ENCODE measurements at regions not wholly inside any gene's neighbourhood (a gene's known extent, or its start where the extent isn't known, plus 50 kb on each side); places are given as distances from the start of the nearest gene placed in this dataset.

DNA sequence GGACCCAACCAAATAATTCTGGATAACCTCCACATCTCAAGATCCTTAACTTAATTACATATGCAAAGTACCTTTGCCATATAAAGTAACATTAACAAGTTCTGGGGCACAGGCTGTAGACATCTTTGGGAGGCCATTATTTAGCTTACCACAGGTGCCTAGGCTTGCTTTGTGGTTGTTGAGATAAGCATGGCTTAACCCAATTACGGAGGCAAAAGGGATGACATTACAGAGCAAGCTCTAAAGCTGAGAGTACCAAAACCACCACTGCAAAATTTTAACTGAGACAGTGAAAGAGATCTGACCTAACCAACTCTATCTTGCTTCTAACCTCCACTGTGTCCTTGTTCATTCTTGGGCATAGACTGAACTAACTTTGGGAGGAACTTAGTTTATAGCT is 502.9 kb upstream of the ATXN8OS start:
- TF ChIP-seq, protein P1, sequence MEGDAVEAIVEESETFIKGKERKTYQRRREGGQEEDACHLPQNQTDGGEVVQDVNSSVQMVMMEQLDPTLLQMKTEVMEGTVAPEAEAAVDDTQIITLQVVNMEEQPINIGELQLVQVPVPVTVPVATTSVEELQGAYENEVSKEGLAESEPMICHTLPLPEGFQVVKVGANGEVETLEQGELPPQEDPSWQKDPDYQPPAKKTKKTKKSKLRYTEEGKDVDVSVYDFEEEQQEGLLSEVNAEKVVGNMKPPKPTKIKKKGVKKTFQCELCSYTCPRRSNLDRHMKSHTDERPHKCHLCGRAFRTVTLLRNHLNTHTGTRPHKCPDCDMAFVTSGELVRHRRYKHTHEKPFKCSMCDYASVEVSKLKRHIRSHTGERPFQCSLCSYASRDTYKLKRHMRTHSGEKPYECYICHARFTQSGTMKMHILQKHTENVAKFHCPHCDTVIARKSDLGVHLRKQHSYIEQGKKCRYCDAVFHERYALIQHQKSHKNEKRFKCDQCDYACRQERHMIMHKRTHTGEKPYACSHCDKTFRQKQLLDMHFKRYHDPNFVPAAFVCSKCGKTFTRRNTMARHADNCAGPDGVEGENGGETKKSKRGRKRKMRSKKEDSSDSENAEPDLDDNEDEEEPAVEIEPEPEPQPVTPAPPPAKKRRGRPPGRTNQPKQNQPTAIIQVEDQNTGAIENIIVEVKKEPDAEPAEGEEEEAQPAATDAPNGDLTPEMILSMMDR (IDR thresholded peaks at IDR 0.05) = no peak
- no peaks in the 10 kb centered on the region for H3K4me1 Mint-ChIP-seq (ENCODE audit: low read depth)
- no peak overlapping the region for H3K27ac Mint-ChIP-seq
- peaks cover 48% of the 10 kb centered on the region for H3K9me3 Mint-ChIP-seq
- no peaks in the 10 kb centered on the region for H3K27me3 Mint-ChIP-seq (ENCODE audit: insufficient read depth)
- no peak overlapping the region for H3K4me3 Mint-ChIP-seq
- H3K36me3 Mint-ChIP-seq (ENCODE audit: low read depth) = no peaks in the 10 kb centered on the region
- no peak for DNase-seq

DNA sequence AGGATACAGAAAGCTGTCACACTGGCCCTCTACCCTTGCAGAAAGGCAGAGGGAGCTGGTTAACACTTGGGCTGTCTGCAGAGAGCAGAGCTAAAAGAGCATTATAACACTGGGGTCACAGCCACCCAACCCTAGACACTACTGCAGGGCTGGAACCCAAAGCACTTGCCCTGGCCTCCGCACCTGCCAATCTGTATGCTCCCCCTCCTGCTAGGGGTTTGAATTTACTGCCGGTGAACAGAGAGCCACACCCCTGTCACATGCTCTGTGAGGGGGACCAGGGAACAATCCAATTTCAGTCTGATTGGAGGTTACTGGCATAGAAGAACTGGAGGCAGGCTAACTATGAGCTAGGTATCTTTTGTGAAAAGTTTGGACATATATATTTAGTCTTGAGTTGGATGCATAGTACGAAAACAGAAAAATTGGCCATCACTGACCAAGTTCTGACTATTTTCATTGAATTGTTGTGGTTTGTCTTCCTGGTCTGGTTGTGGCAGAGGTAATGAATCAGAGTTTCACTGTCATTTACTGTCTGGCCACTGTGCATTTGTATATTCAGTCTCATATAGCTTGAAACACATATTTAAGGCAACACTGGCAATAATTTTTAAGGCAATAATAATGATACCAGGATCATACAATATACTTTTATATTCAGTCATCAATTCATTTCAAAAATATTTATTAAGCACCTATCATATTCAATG is 504.3 kb upstream of the ATXN8OS start:
- H3K27ac Mint-ChIP-seq = no peak overlapping the region
- TF ChIP-seq, protein P1 (IDR thresholded peaks at IDR 0.05) = no peak
- H3K9me3 Mint-ChIP-seq = peaks cover 51% of the 10 kb centered on the region
- no peaks in the 10 kb centered on the region for H3K36me3 Mint-ChIP-seq (ENCODE audit: low read depth)
- H3K27me3 Mint-ChIP-seq (ENCODE audit: insufficient read depth) = no peaks in the 10 kb centered on the region
- no peak overlapping the region for H3K4me3 Mint-ChIP-seq
- H3K4me1 Mint-ChIP-seq (ENCODE audit: low read depth) = no peaks in the 10 kb centered on the region
- no peak for DNase-seq

DNA sequence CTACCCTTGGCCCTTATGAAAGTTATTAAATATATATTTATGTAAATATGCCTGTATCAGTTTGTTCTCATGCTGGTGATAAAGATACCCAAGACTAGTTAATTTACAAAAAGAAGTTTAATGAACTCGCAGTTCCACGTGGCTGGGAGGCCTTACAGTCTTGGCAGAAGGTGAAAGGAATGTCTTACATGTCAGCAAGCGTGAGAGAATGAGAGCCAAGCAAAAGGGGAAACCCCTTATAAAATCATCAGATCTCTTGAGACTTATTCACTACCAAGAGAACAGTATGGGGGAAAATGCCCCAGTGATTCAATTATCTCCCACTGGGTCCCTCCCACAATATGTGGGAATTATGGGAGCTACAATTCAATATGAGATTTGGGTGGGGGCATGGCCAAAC is 506.0 kb upstream of the ATXN8OS start:
- Mint-ChIP-seq H3K4me1 (ENCODE audit: low read depth) (no peaks in the 10 kb centered on the region), H3K36me3 (ENCODE audit: low read depth) (no peaks in the 10 kb centered on the region), H3K27ac (no peak overlapping the region), H3K4me3 (no peak overlapping the region), H3K27me3 (ENCODE audit: insufficient read depth) (no peaks in the 10 kb centered on the region), H3K9me3 (peaks cover 52% of the 10 kb centered on the region)
- TF ChIP-seq, protein P1 (IDR thresholded peaks at IDR 0.05) = no peak
- no peak for DNase-seq

DNA sequence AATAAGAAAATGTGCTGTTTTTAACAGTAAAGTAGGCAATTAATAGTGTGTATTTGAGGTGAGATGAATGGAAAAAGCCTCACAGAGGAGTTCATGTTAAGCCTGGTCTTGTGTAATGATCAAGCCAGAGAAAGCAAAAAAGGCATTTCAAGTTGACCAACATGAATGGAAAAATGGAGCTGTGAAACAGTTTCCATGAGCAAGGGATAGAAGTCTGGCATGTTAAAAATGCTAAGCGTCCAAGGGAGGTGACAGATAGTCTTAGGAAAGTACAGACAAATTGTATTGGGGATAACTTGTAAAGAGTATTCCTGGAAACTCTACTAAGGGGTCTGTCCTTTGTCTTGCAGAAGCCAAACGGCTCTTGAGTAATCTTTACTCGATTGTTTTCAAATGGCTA is 506.8 kb upstream of the ATXN8OS start:
- no peaks in the 10 kb centered on the region for H3K27me3 Mint-ChIP-seq (ENCODE audit: insufficient read depth)
- no peak overlapping the region for H3K27ac Mint-ChIP-seq
- TF ChIP-seq, protein P1 (IDR thresholded peaks at IDR 0.05) = no peak
- no peaks in the 10 kb centered on the region for H3K4me1 Mint-ChIP-seq (ENCODE audit: low read depth)
- H3K4me3 Mint-ChIP-seq = no peak overlapping the region
- no peaks in the 10 kb centered on the region for H3K36me3 Mint-ChIP-seq (ENCODE audit: low read depth)
- no peak for DNase-seq
- H3K9me3 Mint-ChIP-seq = peaks cover 44% of the 10 kb centered on the region

DNA sequence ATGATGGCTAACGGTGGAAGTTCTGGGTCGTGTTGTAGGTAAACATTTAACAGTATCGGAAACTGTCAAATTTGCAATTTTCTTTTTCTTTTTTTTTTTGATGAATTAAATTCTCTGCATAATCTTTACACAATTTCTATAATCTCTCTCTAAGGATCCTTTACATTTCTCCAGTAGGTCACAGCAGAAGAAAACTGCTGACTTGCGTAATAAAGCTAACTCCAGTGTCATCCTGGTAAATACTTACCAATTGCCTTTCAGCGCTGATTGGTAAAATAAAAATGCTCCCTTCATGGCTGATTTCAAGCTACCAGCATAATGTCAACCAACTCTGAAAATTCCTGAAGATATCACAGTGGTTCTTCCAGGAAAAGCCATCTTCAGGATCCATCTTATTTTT is 510.5 kb upstream of the ATXN8OS start:
- no peaks in the 10 kb centered on the region for H3K36me3 Mint-ChIP-seq (ENCODE audit: low read depth)
- no peaks in the 10 kb centered on the region for H3K27me3 Mint-ChIP-seq (ENCODE audit: insufficient read depth)
- TF ChIP-seq, protein P1 (IDR thresholded peaks at IDR 0.05) = no peak
- no peak for DNase-seq
- H3K4me3 Mint-ChIP-seq = no peak overlapping the region
- H3K4me1 Mint-ChIP-seq (ENCODE audit: low read depth) = no peaks in the 10 kb centered on the region
- H3K9me3 Mint-ChIP-seq = peaks cover 34% of the 10 kb centered on the region
- no peak overlapping the region for H3K27ac Mint-ChIP-seq
